ENCODE measurements at regions not wholly inside any gene's neighbourhood (a gene's known extent, or its start where the extent isn't known, plus 50 kb on each side); places are given as distances from the start of the nearest gene placed in this dataset.

- peak overlapping the region in 1 of 3 experiments; percentile 28; a peak in 1 of 6 replicates for H3K4me3 ChIP-seq (replicated peaks in 1 of 3; ENCODE audit: insufficient read depth in 1 of 3, low read depth in 2 of 3, low read length in 3 of 3)
- TF ChIP-seq SP1 (IDR thresholded peaks at IDR 0.05) (no peak), SP1 (CRISPR knock-in tag; IDR thresholded peaks at IDR 0.05) (peak; percentile 32; the same call in 1 of the 2 replicates), ZKSCAN8 (CRISPR knock-in tag; IDR thresholded peaks at IDR 0.05; ENCODE audit: borderline replicate concordance) (no peak), CREM (IDR thresholded peaks at IDR 0.05) (no peak), CREM (CRISPR knock-in tag; IDR thresholded peaks at IDR 0.05) (no peak), ZNF207 (IDR thresholded peaks at IDR 0.05; ENCODE audit: borderline replicate concordance) (no peak), ZBTB44 (CRISPR knock-in tag; IDR thresholded peaks at IDR 0.05) (no peak), NR2F1 (CRISPR knock-in tag; IDR thresholded peaks at IDR 0.05) (no peak), TCF12 (IDR thresholded peaks at IDR 0.05) (no peak), TCF12 (CRISPR knock-in tag; IDR thresholded peaks at IDR 0.05) (no peak), ZNF7 (CRISPR knock-in tag; IDR thresholded peaks at IDR 0.05) (no peak), ZNF768 (CRISPR knock-in tag; IDR thresholded peaks at IDR 0.05) (no peak), ZNF550 (CRISPR knock-in tag; IDR thresholded peaks at IDR 0.05; ENCODE audit: borderline replicate concordance) (no peak), EZH2 (conservative IDR thresholded peaks at IDR 0.05; ENCODE audit: low read depth, low read length) (no peak), ZFP37 (CRISPR knock-in tag; IDR thresholded peaks at IDR 0.05; ENCODE audit: borderline replicate concordance) (no peak)
- TF ChIP-seq, protein P1, sequence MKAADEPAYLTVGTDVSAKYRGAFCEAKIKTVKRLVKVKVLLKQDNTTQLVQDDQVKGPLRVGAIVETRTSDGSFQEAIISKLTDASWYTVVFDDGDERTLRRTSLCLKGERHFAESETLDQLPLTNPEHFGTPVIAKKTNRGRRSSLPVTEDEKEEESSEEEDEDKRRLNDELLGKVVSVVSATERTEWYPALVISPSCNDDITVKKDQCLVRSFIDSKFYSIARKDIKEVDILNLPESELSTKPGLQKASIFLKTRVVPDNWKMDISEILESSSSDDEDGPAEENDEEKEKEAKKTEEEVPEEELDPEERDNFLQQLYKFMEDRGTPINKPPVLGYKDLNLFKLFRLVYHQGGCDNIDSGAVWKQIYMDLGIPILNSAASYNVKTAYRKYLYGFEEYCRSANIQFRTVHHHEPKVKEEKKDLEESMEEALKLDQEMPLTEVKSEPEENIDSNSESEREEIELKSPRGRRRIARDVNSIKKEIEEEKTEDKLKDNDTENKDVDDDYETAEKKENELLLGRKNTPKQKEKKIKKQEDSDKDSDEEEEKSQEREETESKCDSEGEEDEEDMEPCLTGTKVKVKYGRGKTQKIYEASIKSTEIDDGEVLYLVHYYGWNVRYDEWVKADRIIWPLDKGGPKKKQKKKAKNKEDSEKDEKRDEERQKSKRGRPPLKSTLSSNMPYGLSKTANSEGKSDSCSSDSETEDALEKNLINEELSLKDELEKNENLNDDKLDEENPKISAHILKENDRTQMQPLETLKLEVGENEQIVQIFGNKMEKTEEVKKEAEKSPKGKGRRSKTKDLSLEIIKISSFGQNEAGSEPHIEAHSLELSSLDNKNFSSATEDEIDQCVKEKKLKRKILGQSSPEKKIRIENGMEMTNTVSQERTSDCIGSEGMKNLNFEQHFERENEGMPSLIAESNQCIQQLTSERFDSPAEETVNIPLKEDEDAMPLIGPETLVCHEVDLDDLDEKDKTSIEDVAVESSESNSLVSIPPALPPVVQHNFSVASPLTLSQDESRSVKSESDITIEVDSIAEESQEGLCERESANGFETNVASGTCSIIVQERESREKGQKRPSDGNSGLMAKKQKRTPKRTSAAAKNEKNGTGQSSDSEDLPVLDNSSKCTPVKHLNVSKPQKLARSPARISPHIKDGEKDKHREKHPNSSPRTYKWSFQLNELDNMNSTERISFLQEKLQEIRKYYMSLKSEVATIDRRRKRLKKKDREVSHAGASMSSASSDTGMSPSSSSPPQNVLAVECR (CRISPR knock-in tag; IDR thresholded peaks at IDR 0.05; ENCODE audit: borderline replicate concordance) = no peak
- TF ChIP-seq, protein P2, sequence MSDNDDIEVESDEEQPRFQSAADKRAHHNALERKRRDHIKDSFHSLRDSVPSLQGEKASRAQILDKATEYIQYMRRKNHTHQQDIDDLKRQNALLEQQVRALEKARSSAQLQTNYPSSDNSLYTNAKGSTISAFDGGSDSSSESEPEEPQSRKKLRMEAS (IDR thresholded peaks at IDR 0.05) = peak; percentile 46; the same call in 1 of the 2 replicates
These were observed 69.8 kb upstream of the BAIAP2L1 start for GRCh38 chr7:98470485-98471240.

More at GRCh38 chr7:98470485-98471240, 69.8 kb upstream of the BAIAP2L1 start:
- CTCF ChIA-PET (ENCODE audit: low intra/inter-chr PET ratio, low total read pairs) = no interaction called here
- Histone ChIP-seq H3K27me3 (ENCODE audit: control insufficient read depth in 1 of 2, insufficient read depth in 2 of 2, low read length in 2 of 2) (peaks cover 0 to 4% of the 10 kb centered on the region in 2 experiments; a peak in 1 of 5 replicates), H2AFZ (ENCODE audit: low read length) (no peak overlapping the region), H3K9me3 (ENCODE audit: low read length) (no peaks in the 10 kb centered on the region), H3K4me2 (ENCODE audit: low read depth, low read length) (peak overlapping the region; percentile 40), H3K79me2 (ENCODE audit: insufficient read depth, low read length) (no peaks in the 10 kb centered on the region), H3K36me3 (replicated peaks in 1 of 2; ENCODE audit: control insufficient read depth in 1 of 2, insufficient read depth in 2 of 2, low read length in 2 of 2) (no peaks in the 10 kb centered on the region), H3K9ac (ENCODE audit: insufficient read depth, low read depth, low read length) (no peak overlapping the region), H3K4me1 (ENCODE audit: insufficient read depth, low read length) (no peaks in the 10 kb centered on the region), H4K20me1 (ENCODE audit: insufficient read depth, low read length) (no peaks in the 10 kb centered on the region), H3K27ac (ENCODE audit: extremely low read length, insufficient read depth, low read length) (no peak overlapping the region)
- no TSS peak for BruUV-seq (replicated peaks)
- no peak for DNase-seq (ENCODE audit: low spot score)
- POLR2A ChIA-PET = no interaction called here
- in situ Hi-C loops (cut with HindIII; ENCODE audit: extremely low pct_ligation_motif_present, low pct_unique_long_range_greater_than_20kb) (no loop called here), intact Hi-C loops (cut with micrococcal nuclease; ENCODE audit: unreplicated experiment) (no loop called here)
- 18% methylated on average over 48 of the region's 48 CpGs for WGBS (ENCODE audit: low lambda C conversion rate)
- ATAC-seq = peak; percentile 77
- no peak for FAIRE-seq

All from HepG2 (cell line).